SK-N-SH (cell line): ENCODE measurements at regions not wholly inside any gene's neighbourhood (a gene's known extent, or its start where the extent isn't known, plus 50 kb on each side); places are given as distances from the start of the nearest gene placed in this dataset.

Source experiments
- CTCF ChIA-PET: fragments of 300-600, 350-600 bp; formaldehyde crosslinking; extraction: SDS; loops from one replicate; lab custom pipeline; 2021; lab: Yijun Ruan, JAX
- POLR2A ChIA-PET: fragments of 350-600 bp; sonication (Branson Sonifier 250); formaldehyde crosslinking; extraction: SDS; loops from one replicate; lab custom pipeline; 2020; ENCODE audit warnings: antibody characterized with exemption, inconsistent platforms; lab: Yijun Ruan, JAX
- DNase-seq: peaks from one replicate; pipeline ENCODE4 v3.0.0; 2012
- H2AFZ ChIP-seq: fragments of 200-600 bp; sonication (generic); 2 replicates; pipeline ENCODE4 v1.8.1; 2016; ENCODE audit warnings: antibody characterized with exemption, mild to moderate bottlenecking, low read depth
- H3F3A ChIP-seq: fragments of 200-600 bp; sonication (generic); replicated peaks from 2 replicates; pipeline ENCODE3; 2016; ENCODE audit warnings: antibody characterized with exemption, mild to moderate bottlenecking; ENCODE audit not compliant: insufficient read depth
- H3K27ac ChIP-seq, 2 experiments: fragments of 200-500 bp in 1 of 2; fragments of 200-600 bp in 1 of 2; sonication (Bioruptor generic) in 1 of 2; sonication (generic), shearing (Covaris generic) in 1 of 2; 2 replicates each; pipeline versions ENCODE4 v1.5.1 to v1.6.1; 2014 to 2016; ENCODE audit warnings: low read depth in 2 of 2, inconsistent platforms in 1 of 2, low read length in 1 of 2, mild to moderate bottlenecking in 1 of 2, mixed read lengths in 1 of 2
- H3K27me3 ChIP-seq: fragments of 200-600 bp; sonication (generic), shearing (Covaris generic); 2 replicates; pipeline ENCODE4 v1.6.1; 2016; ENCODE audit warnings: mixed run types; ENCODE audit not compliant: insufficient read depth
- H3K36me3 ChIP-seq, 2 experiments: fragments of 200-500 bp in 1 of 2; fragments of 200-600 bp in 1 of 2; sonication (Bioruptor generic) in 1 of 2; sonication (generic) in 1 of 2; replicated peaks in 1 of 2; 2 replicates each; pipeline versions ENCODE3 to v1.5.1; 2014 to 2016; ENCODE audit warnings: low read length in 1 of 2, mild to moderate bottlenecking in 1 of 2; ENCODE audit not compliant: insufficient read depth in 2 of 2, control insufficient read depth in 1 of 2
- H3K4me1 ChIP-seq, 2 experiments: fragments of 200-500 bp in 1 of 2; fragments of 200-600 bp in 1 of 2; sonication (Bioruptor generic) in 1 of 2; sonication (generic), shearing (Covaris generic) in 1 of 2; 2 replicates each; pipeline versions ENCODE4 v1.5.1 to v1.6.1; 2014 to 2016; ENCODE audit warnings: low read depth in 1 of 2, low read length in 1 of 2, mixed run types in 1 of 2; ENCODE audit not compliant: insufficient read depth in 2 of 2, control insufficient read depth in 1 of 2
- H3K4me2 ChIP-seq: fragments of 200-600 bp; sonication (generic), shearing (Covaris generic); 2 replicates; pipeline ENCODE4 v1.6.1; 2017; ENCODE audit warnings: mixed run types
- H3K4me3 ChIP-seq, 2 experiments: fragments of 200-500 bp in 1 of 2; fragments of 200-600 bp in 1 of 2; sonication (Bioruptor generic) in 1 of 2; sonication (generic), shearing (Covaris generic) in 1 of 2; 2 replicates each; pipeline versions ENCODE4 v1.5.1 to v1.8.1; 2014 to 2016; ENCODE audit warnings: low read depth in 2 of 2, inconsistent platforms in 1 of 2, low read length in 1 of 2, mild to moderate bottlenecking in 1 of 2, mixed read lengths in 1 of 2, moderate library complexity in 1 of 2
- H3K79me2 ChIP-seq: fragments of 200-600 bp; sonication (generic); 2 replicates; pipeline ENCODE4 v1.8.1; 2017; ENCODE audit warnings: mild to moderate bottlenecking; ENCODE audit not compliant: insufficient read depth
- H3K9ac ChIP-seq: fragments of 200-600 bp; sonication (generic); 2 replicates; pipeline ENCODE4 v1.6.1; 2017; ENCODE audit warnings: mixed run types
- H3K9me2 ChIP-seq: fragments of 200-600 bp; sonication (generic); 2 replicates; pipeline ENCODE4 v1.6.1; 2017; ENCODE audit warnings: mixed run types
- H3K9me3 ChIP-seq: fragments of 200-600 bp; sonication (generic); 2 replicates; pipeline ENCODE4 v1.6.1; 2017; ENCODE audit warnings: mixed run types, mild to moderate bottlenecking, moderate library complexity
- H4K20me1 ChIP-seq: fragments of 200-600 bp; sonication (generic); 2 replicates; pipeline ENCODE4 v1.6.1; 2017; ENCODE audit warnings: mild to moderate bottlenecking, mixed run types; ENCODE audit not compliant: insufficient read depth
- EP300 ChIP-seq, 2 experiments: IDR thresholded peaks; 2 replicates each; pipeline versions ENCODE4 v1.4.0 to v1.6.1; 2012; ENCODE audit warnings: borderline replicate concordance in 1 of 2, low read depth in 1 of 2, low read length in 1 of 2
- GABPA ChIP-seq: IDR thresholded peaks from 2 replicates; pipeline ENCODE4 v1.4.0; 2012; ENCODE audit warnings: low read depth, mild to moderate bottlenecking
- JUND ChIP-seq: IDR thresholded peaks from 2 replicates; pipeline ENCODE4 v1.4.0; 2012
- NFIC ChIP-seq: IDR thresholded peaks from 2 replicates; pipeline ENCODE4 v1.4.0; 2012; ENCODE audit warnings: borderline replicate concordance
- POLR2AphosphoS5 ChIP-seq: IDR thresholded peaks from 2 replicates; pipeline ENCODE4 v1.6.1; 2012; ENCODE audit warnings: low read depth, low read length
- RXRA ChIP-seq: IDR thresholded peaks from 2 replicates; pipeline ENCODE4 v1.4.0; 2012; ENCODE audit warnings: low read depth, mild to moderate bottlenecking, borderline replicate concordance
- WGBS: methylation state at CpG from one replicate; pipeline ENCODE4 v1.1.6; 2017; ENCODE audit warnings: low lambda C conversion rate; 5-methylcytosine and 5-hydroxymethylcytosine counted together
- TF ChIP-seq, protein P1 (sequence below): fragments of 150-350 bp; IDR thresholded peaks from 2 replicates; pipeline ENCODE4 v1.6.1; 2016; ENCODE audit warnings: mild to moderate bottlenecking, low read depth, low read length
- TF ChIP-seq, protein P2 (sequence below): IDR thresholded peaks from 2 replicates; pipeline ENCODE4 v1.4.0; 2012; ENCODE audit warnings: low read depth, borderline replicate concordance
- TF ChIP-seq, protein P3 (sequence below): IDR thresholded peaks from 2 replicates; pipeline ENCODE4 v1.6.1; 2012; ENCODE audit warnings: mild to moderate bottlenecking, low read depth, low read length, moderate library complexity
- TF ChIP-seq, protein P4 (sequence below): fragments of 150-350 bp; IDR thresholded peaks from 2 replicates; pipeline ENCODE4 v1.6.1; 2017; ENCODE audit warnings: antibody characterized with exemption, low read length, low read depth, borderline replicate concordance

DNA sequence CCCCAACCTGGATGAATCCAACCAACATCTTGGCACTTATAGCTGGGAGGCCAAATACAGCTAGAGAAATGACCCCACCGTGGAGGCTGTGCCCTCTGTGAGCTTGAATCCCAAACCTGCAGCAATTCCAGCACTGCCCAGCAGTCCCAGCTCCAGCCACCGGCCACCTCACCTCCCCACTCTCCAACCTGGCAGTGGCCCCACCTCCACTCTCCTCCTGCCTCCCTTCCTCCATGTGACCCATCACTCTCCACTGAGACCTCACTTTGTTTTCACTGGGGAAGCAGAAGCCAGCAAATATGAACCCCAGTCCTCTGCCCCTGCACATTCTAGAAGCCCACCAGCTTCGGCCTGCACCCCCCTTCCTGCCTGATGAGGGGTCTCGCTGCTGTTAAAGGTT is 79.7 kb upstream of the LINGO1 start:
- H3K36me3 ChIP-seq, result no peaks in the 10 kb centered on the region
- no peaks in the 10 kb centered on the region for H3F3A ChIP-seq
- H3K4me1 ChIP-seq, result peaks cover 0 to 5% of the 10 kb centered on the region in 2 experiments; a peak in 2 of 4 replicates
- H3K9ac ChIP-seq, result no peak overlapping the region
- no peak for DNase-seq
- H3K9me2 ChIP-seq, result no peaks in the 10 kb centered on the region
- H4K20me1 ChIP-seq, result no peaks in the 10 kb centered on the region
- no peak overlapping the region for H3K4me3 ChIP-seq
- POLR2A ChIA-PET, result no interaction called here
- no peak overlapping the region for H3K27ac ChIP-seq
- TF ChIP-seq, protein P1, sequence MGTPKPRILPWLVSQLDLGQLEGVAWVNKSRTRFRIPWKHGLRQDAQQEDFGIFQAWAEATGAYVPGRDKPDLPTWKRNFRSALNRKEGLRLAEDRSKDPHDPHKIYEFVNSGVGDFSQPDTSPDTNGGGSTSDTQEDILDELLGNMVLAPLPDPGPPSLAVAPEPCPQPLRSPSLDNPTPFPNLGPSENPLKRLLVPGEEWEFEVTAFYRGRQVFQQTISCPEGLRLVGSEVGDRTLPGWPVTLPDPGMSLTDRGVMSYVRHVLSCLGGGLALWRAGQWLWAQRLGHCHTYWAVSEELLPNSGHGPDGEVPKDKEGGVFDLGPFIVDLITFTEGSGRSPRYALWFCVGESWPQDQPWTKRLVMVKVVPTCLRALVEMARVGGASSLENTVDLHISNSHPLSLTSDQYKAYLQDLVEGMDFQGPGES, result no peak
- 13% methylated on average over 4 of the region's 4 CpGs for WGBS
- 0 out of 2 replicates have a peak, but pooled peaks cover 3% of the 10 kb centered on the region for H3K27me3 ChIP-seq
- H3K9me3 ChIP-seq, result no peaks in the 10 kb centered on the region
- H3K79me2 ChIP-seq, result no peaks in the 10 kb centered on the region
- H3K4me2 ChIP-seq, result no peak overlapping the region
- CTCF ChIA-PET, result interaction anchor here (0.9 to 1.0 kb wide), 4 partner anchors 57 to 163 kb away, joined by 3 read pairs; no protein-coding TSS in a partner anchor
- H2AFZ ChIP-seq, result no peak overlapping the region

DNA sequence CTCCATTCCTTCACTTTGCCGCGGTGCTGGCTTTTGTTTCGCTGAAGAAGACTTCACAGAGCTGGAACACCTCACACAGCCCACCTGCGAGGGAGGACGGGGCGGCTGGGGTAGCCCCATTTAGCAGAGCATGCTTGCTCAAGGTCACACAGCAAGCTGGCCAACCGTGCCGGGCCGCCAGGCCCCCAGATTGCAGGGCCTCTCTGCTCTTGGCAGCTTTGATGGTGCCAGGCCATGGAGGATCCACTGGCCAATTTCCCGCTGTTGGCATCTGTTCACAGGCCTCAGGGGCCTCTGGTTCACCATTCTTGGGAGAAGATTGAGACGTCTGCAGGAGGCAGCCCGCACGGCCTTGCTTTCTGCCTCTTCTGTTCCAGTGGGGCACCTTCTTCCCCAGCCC is 77.9 kb upstream of the LINGO1 start:
- Histone ChIP-seq H3K27me3 (0 out of 2 replicates have a peak, but pooled peaks cover 3% of the 10 kb centered on the region), H3K4me1 (no peaks in the 10 kb centered on the region), H2AFZ (no peak overlapping the region), H4K20me1 (no peaks in the 10 kb centered on the region), H3K79me2 (no peaks in the 10 kb centered on the region), H3K27ac (no peak overlapping the region), H3F3A (no peaks in the 10 kb centered on the region), H3K4me2 (no peak overlapping the region), H3K9ac (no peak overlapping the region), H3K9me3 (no peaks in the 10 kb centered on the region), H3K4me3 (no peak overlapping the region), H3K9me2 (no peaks in the 10 kb centered on the region), H3K36me3 (no peaks in the 10 kb centered on the region)
- TF ChIP-seq JUND, result no peak
- no peak for TF ChIP-seq RXRA
- TF ChIP-seq, protein P2, sequence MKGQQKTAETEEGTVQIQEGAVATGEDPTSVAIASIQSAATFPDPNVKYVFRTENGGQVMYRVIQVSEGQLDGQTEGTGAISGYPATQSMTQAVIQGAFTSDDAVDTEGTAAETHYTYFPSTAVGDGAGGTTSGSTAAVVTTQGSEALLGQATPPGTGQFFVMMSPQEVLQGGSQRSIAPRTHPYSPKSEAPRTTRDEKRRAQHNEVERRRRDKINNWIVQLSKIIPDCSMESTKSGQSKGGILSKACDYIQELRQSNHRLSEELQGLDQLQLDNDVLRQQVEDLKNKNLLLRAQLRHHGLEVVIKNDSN, result no peak
- TF ChIP-seq POLR2AphosphoS5, result no peak
- TF ChIP-seq, protein P3, sequence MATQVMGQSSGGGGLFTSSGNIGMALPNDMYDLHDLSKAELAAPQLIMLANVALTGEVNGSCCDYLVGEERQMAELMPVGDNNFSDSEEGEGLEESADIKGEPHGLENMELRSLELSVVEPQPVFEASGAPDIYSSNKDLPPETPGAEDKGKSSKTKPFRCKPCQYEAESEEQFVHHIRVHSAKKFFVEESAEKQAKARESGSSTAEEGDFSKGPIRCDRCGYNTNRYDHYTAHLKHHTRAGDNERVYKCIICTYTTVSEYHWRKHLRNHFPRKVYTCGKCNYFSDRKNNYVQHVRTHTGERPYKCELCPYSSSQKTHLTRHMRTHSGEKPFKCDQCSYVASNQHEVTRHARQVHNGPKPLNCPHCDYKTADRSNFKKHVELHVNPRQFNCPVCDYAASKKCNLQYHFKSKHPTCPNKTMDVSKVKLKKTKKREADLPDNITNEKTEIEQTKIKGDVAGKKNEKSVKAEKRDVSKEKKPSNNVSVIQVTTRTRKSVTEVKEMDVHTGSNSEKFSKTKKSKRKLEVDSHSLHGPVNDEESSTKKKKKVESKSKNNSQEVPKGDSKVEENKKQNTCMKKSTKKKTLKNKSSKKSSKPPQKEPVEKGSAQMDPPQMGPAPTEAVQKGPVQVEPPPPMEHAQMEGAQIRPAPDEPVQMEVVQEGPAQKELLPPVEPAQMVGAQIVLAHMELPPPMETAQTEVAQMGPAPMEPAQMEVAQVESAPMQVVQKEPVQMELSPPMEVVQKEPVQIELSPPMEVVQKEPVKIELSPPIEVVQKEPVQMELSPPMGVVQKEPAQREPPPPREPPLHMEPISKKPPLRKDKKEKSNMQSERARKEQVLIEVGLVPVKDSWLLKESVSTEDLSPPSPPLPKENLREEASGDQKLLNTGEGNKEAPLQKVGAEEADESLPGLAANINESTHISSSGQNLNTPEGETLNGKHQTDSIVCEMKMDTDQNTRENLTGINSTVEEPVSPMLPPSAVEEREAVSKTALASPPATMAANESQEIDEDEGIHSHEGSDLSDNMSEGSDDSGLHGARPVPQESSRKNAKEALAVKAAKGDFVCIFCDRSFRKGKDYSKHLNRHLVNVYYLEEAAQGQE, result no peak
- TF ChIP-seq GABPA, result no peak
- TF ChIP-seq, protein P4, sequence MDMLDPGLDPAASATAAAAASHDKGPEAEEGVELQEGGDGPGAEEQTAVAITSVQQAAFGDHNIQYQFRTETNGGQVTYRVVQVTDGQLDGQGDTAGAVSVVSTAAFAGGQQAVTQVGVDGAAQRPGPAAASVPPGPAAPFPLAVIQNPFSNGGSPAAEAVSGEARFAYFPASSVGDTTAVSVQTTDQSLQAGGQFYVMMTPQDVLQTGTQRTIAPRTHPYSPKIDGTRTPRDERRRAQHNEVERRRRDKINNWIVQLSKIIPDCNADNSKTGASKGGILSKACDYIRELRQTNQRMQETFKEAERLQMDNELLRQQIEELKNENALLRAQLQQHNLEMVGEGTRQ, result no peak
- TF ChIP-seq NFIC, result no peak
- TF ChIP-seq EP300 (IDR thresholded peaks at IDR 0.05; ENCODE audit: borderline replicate concordance in 1 of 2, low read depth in 1 of 2, low read length in 1 of 2), result no peak
- WGBS, result 56% methylated on average over 9 of the region's 13 CpGs
- DNase-seq, result no peak
- CTCF ChIA-PET, result interaction anchor here (0.9 kb wide), 1 partner anchor 77 kb away, joined by 3 read pairs; no protein-coding TSS in a partner anchor
- POLR2A ChIA-PET, result no interaction called here
